ENCODE measurements at regions not wholly inside any gene's neighbourhood (a gene's known extent, or its start where the extent isn't known, plus 50 kb on each side); places are given as distances from the start of the nearest gene placed in this dataset.

DNA sequence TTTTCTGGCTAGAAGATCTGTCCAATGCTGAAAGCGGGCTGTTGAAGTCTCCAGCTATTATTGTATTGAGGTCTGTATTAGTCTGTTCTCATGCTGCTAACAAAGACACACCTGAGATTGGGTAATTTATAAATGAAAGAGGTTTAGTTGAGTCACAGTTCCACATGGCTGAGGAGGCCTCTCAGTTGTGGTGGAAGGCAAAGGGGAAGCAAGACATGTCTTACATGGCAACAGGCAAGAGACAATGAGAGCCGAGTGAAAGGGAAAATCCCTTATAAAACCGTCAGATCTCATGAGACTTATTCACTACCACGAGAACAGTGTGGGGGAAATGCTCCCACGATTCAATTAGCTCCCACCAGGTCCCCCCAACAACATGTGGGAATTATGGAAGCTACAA lies 980.4 kb downstream of the SLITRK5 start:
- no peak for ATAC-seq
- intact Hi-C loops (cut with DNase I, micrococcal nuclease): no loop called here
- Histone ChIP-seq H3K9me3 (no peaks in the 10 kb centered on the region), H3K4me1 (ENCODE audit: low read depth) (no peaks in the 10 kb centered on the region), H3K36me3 (ENCODE audit: low read depth) (no peaks in the 10 kb centered on the region), H3K4me3 (no peak overlapping the region)
- TF ChIP-seq, protein P1, sequence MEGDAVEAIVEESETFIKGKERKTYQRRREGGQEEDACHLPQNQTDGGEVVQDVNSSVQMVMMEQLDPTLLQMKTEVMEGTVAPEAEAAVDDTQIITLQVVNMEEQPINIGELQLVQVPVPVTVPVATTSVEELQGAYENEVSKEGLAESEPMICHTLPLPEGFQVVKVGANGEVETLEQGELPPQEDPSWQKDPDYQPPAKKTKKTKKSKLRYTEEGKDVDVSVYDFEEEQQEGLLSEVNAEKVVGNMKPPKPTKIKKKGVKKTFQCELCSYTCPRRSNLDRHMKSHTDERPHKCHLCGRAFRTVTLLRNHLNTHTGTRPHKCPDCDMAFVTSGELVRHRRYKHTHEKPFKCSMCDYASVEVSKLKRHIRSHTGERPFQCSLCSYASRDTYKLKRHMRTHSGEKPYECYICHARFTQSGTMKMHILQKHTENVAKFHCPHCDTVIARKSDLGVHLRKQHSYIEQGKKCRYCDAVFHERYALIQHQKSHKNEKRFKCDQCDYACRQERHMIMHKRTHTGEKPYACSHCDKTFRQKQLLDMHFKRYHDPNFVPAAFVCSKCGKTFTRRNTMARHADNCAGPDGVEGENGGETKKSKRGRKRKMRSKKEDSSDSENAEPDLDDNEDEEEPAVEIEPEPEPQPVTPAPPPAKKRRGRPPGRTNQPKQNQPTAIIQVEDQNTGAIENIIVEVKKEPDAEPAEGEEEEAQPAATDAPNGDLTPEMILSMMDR (IDR thresholded peaks at IDR 0.05): no peak
- DNase-seq: no peak

DNA sequence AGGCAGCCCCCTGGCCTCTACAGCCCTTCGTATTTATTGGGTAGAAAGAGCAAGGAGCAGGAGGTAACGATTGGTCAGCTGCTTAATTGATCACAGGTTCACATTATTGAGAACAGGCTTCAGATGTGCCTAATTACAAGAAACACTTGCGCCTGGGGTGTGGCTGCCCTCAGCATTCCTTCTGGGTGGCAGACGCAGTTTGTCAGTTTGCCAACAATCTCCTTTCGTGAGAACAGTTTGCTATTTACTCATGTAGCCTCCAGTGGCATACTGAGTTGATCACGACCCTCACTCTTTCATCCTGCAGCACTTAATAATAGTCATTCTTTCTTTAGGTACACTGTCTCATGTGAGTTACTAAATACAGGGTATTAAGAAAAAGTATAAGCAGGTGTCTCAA lies 985.6 kb downstream of the SLITRK5 start:
- Histone ChIP-seq H3K36me3 (ENCODE audit: low read depth) (no peaks in the 10 kb centered on the region), H3K4me1 (ENCODE audit: low read depth) (no peaks in the 10 kb centered on the region), H3K9me3 (no peaks in the 10 kb centered on the region), H3K4me3 (no peak overlapping the region)
- TF ChIP-seq, protein P1 (IDR thresholded peaks at IDR 0.05): no peak
- DNase-seq (no peak), ATAC-seq (no peak)
- intact Hi-C loops (cut with DNase I, micrococcal nuclease): no loop called here

DNA sequence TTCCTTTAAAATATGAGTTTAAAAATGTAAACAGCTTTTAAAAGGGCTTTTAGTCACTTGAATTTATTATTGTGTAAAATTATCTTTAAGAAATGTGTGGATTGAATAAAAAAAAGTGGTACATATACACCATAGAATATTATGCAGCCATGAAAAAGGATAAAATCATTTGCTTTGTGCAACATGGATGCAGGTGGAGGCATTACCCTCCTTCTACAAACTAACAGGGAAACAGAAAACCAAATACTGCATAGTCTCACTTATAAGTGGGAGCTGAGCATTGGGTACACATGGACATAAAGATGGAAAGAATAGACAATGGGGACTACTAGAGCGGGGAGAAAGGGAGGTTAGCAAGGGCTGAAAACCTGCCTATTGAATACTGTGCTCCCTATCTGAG lies 999.3 kb downstream of the SLITRK5 start:
- ATAC-seq (no peak), DNase-seq (no peak)
- H3K4me3 ChIP-seq: no peak overlapping the region
- intact Hi-C loops (cut with DNase I, micrococcal nuclease): no loop called here
- no peaks in the 10 kb centered on the region for H3K9me3 ChIP-seq
- no peaks in the 10 kb centered on the region for H3K4me1 ChIP-seq (ENCODE audit: low read depth)
- no peaks in the 10 kb centered on the region for H3K36me3 ChIP-seq (ENCODE audit: low read depth)
- TF ChIP-seq, protein P1 (IDR thresholded peaks at IDR 0.05): no peak

DNA sequence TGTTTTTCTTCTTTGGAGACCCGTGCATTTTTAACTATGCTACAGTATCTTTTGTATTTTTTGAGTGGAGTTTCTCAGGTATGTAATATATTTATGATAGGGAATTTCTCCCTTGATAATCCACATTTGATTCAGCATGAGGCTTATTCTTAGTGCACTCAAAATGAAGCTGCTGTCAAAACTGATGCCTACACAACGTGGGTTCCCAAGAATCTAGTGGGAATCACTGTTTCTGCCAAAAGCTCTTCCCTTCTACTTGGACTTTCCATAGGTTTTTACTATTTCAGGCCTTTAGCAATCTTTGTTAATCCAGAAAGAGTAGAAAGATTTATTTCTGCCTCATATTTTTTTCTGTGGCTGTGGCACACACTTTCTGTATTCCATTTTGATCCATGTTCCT lies 1003.7 kb downstream of the SLITRK5 start:
- ATAC-seq (no peak), DNase-seq (no peak)
- Histone ChIP-seq H3K4me3 (no peak overlapping the region), H3K4me1 (ENCODE audit: low read depth) (no peaks in the 10 kb centered on the region), H3K9me3 (no peaks in the 10 kb centered on the region), H3K36me3 (ENCODE audit: low read depth) (no peaks in the 10 kb centered on the region)
- intact Hi-C loops (cut with DNase I, micrococcal nuclease): no loop called here
- TF ChIP-seq, protein P1 (IDR thresholded peaks at IDR 0.05): no peak

DNA sequence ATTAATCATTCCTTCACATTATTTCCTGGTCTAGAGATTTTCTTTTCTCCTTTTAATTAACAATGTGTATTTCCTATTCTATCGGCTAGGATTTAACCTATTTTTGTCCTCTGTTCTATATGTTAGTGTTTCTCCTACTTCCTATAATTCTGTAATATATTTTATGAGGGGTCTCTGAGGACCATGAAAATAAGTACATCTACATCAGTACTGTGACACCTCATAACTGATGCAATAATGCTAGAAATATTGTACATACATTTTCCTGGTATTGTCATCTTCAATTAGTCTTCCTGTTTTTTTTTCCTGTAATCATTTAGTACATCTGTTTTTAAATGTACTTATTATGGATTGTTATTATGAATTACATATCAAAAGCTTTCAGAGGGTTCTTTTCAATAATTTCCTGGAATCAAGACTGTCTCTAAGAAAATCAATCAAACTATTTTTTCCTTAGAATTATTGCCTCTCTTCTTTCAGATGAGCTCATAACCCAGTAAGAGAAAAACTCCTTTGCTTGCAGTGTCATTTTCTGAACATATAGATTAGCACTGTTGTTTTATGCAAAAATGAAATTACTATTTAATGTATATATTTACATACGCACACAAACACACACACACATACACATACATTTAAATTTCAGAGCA lies 1004.3 kb downstream of the SLITRK5 start:
- ATAC-seq (no peak), DNase-seq (no peak)
- Histone ChIP-seq H3K9me3 (no peaks in the 10 kb centered on the region), H3K4me3 (no peak overlapping the region), H3K36me3 (ENCODE audit: low read depth) (no peaks in the 10 kb centered on the region), H3K4me1 (ENCODE audit: low read depth) (no peaks in the 10 kb centered on the region)
- intact Hi-C loops (cut with DNase I, micrococcal nuclease): no loop called here
- TF ChIP-seq, protein P1 (IDR thresholded peaks at IDR 0.05): no peak

DNA sequence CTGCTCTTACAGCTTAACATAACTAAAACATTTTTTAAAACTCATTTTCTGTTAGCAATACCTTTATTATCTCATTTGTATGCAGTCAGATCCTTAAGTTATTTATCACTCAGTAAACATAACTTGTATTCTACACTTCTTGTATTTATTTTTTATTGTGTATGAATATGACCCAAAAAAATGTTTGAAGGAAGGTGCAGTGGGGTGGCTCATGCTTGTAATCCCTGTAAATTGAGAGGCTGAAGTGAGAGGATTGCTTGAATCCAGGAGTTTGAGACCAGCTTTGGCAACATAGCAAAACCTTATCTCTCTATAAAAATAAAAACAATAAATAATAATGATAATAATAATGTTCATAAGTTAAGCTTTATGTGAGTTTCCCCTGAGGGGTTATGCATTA lies 1004.8 kb downstream of the SLITRK5 start:
- no peaks in the 10 kb centered on the region for H3K9me3 ChIP-seq
- intact Hi-C loops (cut with DNase I, micrococcal nuclease): no loop called here
- no peaks in the 10 kb centered on the region for H3K4me1 ChIP-seq (ENCODE audit: low read depth)
- TF ChIP-seq, protein P1 (IDR thresholded peaks at IDR 0.05): no peak
- no peak overlapping the region for H3K4me3 ChIP-seq
- no peaks in the 10 kb centered on the region for H3K36me3 ChIP-seq (ENCODE audit: low read depth)
- DNase-seq (no peak), ATAC-seq (no peak)
